HPDE6-E6E7 (cell line): ENCODE measurements at regions not wholly inside any gene's neighbourhood (a gene's known extent, or its start where the extent isn't known, plus 50 kb on each side); places are given as distances from the start of the nearest gene placed in this dataset.

Experiments
- DNase-seq: peaks from one replicate; pipeline ENCODE4 v3.0.0; 2011; ENCODE audit warnings: missing footprints; ENCODE audit errors: extremely low spot score

- no peak for DNase-seq
Observed at GRCh38 chr14:34350903-34351302, 111.1 kb downstream of the SPTSSA start.

- no peak for DNase-seq
Observed at GRCh38 chr14:34348592-34348991, 113.4 kb downstream of the SPTSSA start.

GRCh38 chr14:34347683-34348082 lies 114.4 kb downstream of the SPTSSA start:
- DNase-seq: no peak

- no peak for DNase-seq
Observed at GRCh38 chr14:34345718-34346465, 116.1 kb downstream of the SPTSSA start.

GRCh38 chr14:34344318-34344717 lies 117.7 kb downstream of the SPTSSA start:
- DNase-seq: no peak

- no peak for DNase-seq
Observed at GRCh38 chr14:34340025-34340625, 121.9 kb downstream of the SPTSSA start.

- no peak for DNase-seq
Observed at GRCh38 chr14:34338056-34338455, 124.0 kb downstream of the SPTSSA start.

GRCh38 chr14:34336501-34336900 lies 125.5 kb downstream of the SPTSSA start:
- DNase-seq: no peak

- no peak for DNase-seq
Observed at GRCh38 chr14:34335968-34336367, 126.1 kb downstream of the SPTSSA start.

GRCh38 chr14:34334329-34334728 lies 127.7 kb downstream of the SPTSSA start:
- DNase-seq: no peak

- DNase-seq: peak; percentile 44
Observed at GRCh38 chr14:34331728-34332623, 130.1 kb downstream of the SPTSSA start.

GRCh38 chr14:34330846-34331245 lies 131.2 kb downstream of the SPTSSA start:
- no peak for DNase-seq

GRCh38 chr14:34329301-34329700 lies 132.7 kb downstream of the SPTSSA start:
- no peak for DNase-seq

GRCh38 chr14:34328178-34328577 lies 133.9 kb downstream of the SPTSSA start:
- no peak for DNase-seq

GRCh38 chr14:34325493-34325892 lies 136.5 kb downstream of the SPTSSA start:
- no peak for DNase-seq

- no peak for DNase-seq
Observed at GRCh38 chr14:34324363-34324795, 137.7 kb downstream of the SPTSSA start.

GRCh38 chr14:34322940-34323418 lies 139.1 kb downstream of the SPTSSA start:
- peak; percentile 42 for DNase-seq

GRCh38 chr14:34319140-34319539 lies 142.9 kb downstream of the SPTSSA start:
- no peak for DNase-seq

GRCh38 chr14:34318014-34318413 lies 144.0 kb downstream of the SPTSSA start:
- no peak for DNase-seq

- DNase-seq: no peak
Observed at GRCh38 chr14:34310724-34311123, 151.3 kb downstream of the SPTSSA start.

GRCh38 chr14:34303811-34304210 lies 158.2 kb downstream of the SPTSSA start:
- DNase-seq: no peak

GRCh38 chr14:34302654-34303053 lies 159.4 kb downstream of the SPTSSA start:
- DNase-seq: no peak
